GM23338 (cell line): ENCODE measurements at regions not wholly inside any gene's neighbourhood (a gene's known extent, or its start where the extent isn't known, plus 50 kb on each side); places are given as distances from the start of the nearest gene placed in this dataset.

Source experiments
- ATAC-seq: fragments of 200-7000 bp; cut with Tn5 transposase; 3 replicates; pipeline ENCODE4 v1.9.1; 2020
- DNase-seq: peaks from one replicate; pipeline ENCODE4 v3.0.0-alpha.2; 2015; ENCODE audit warnings: low spot score
- H2AFZ ChIP-seq: fragments of 200-600 bp; sonication (generic); 2 replicates; pipeline ENCODE4 v1.8.0; 2016; ENCODE audit warnings: antibody characterized with exemption, mild to moderate bottlenecking, moderate library complexity
- H3F3A ChIP-seq: fragments of 200-600 bp; sonication (generic); replicated peaks from 2 replicates; pipeline ENCODE4 v1.8.0; 2017; ENCODE audit warnings: antibody characterized with exemption, mixed run types, low read depth
- H3K27ac ChIP-seq: fragments of 200-600 bp; sonication (generic); 2 replicates; pipeline ENCODE4 v1.6.1; 2016; ENCODE audit warnings: low read depth
- H3K27me3 ChIP-seq: fragments of 200-600 bp; sonication (generic); 2 replicates; pipeline ENCODE4 v1.8.0; 2016; ENCODE audit warnings: mild to moderate bottlenecking, mixed run types, moderate library complexity; ENCODE audit not compliant: insufficient read depth
- H3K36me3 ChIP-seq: fragments of 200-600 bp; sonication (generic); 2 replicates; pipeline ENCODE4 v1.8.0; 2016; ENCODE audit warnings: mild to moderate bottlenecking; ENCODE audit not compliant: insufficient read depth
- H3K4me1 ChIP-seq: fragments of 200-600 bp; sonication (generic); 2 replicates; pipeline ENCODE4 v1.8.0; 2016; ENCODE audit warnings: mild to moderate bottlenecking, moderate library complexity; ENCODE audit not compliant: insufficient read depth
- H3K4me2 ChIP-seq: fragments of 200-600 bp; sonication (generic); 2 replicates; pipeline ENCODE4 v1.7.1; 2017; ENCODE audit warnings: mixed run types
- H3K4me3 ChIP-seq: fragments of 200-600 bp; sonication (generic); 2 replicates; pipeline ENCODE4 v1.6.1; 2016; ENCODE audit warnings: mixed run types
- H3K79me2 ChIP-seq: fragments of 200-600 bp; sonication (generic); replicated peaks from 2 replicates; pipeline ENCODE4 v1.8.0; 2017; ENCODE audit warnings: mild to moderate bottlenecking; ENCODE audit not compliant: insufficient read depth
- H3K9me2 ChIP-seq: fragments of 200-600 bp; sonication (generic); 2 replicates; pipeline ENCODE4 v1.8.0; 2017; ENCODE audit not compliant: insufficient read depth
- H4K20me1 ChIP-seq: fragments of 200-600 bp; sonication (generic); replicated peaks from 2 replicates; pipeline ENCODE4 v1.8.0; 2017; ENCODE audit warnings: mild to moderate bottlenecking; ENCODE audit not compliant: insufficient read depth
- H3K27ac Mint-ChIP-seq: 2 replicates; pipeline ENCODE4 v1.8.0; 2020; ENCODE audit warnings: inconsistent platforms, mild to moderate bottlenecking, moderate library complexity, mixed read lengths
- H3K27me3 Mint-ChIP-seq: 3 replicates; pipeline ENCODE4 v1.8.0; 2022; ENCODE audit warnings: low read depth, mild to moderate bottlenecking, moderate library complexity, mixed read lengths, inconsistent platforms; ENCODE audit not compliant: insufficient read depth, poor library complexity
- H3K36me3 Mint-ChIP-seq: 3 replicates; pipeline ENCODE4 v1.8.0; 2021; ENCODE audit warnings: low read depth, mild to moderate bottlenecking, inconsistent platforms, moderate library complexity, mixed read lengths
- H3K4me1 Mint-ChIP-seq: 3 replicates; pipeline ENCODE4 v1.8.0; 2020; ENCODE audit warnings: mild to moderate bottlenecking, inconsistent platforms, mixed read lengths
- H3K4me3 Mint-ChIP-seq: 3 replicates; pipeline ENCODE4 v1.8.0; 2021; ENCODE audit warnings: moderate library complexity, mild to moderate bottlenecking, inconsistent platforms, mixed read lengths
- H3K9me3 Mint-ChIP-seq: 3 replicates; pipeline ENCODE4 v1.8.0; 2020; ENCODE audit warnings: moderate library complexity, mild to moderate bottlenecking, inconsistent platforms, mixed read lengths
- CREB1 ChIP-seq: fragments of 250-450 bp; sonication (Bioruptor Pico); IDR thresholded peaks from 2 replicates; pipeline ENCODE4 v1.5.0; 2020; ENCODE audit warnings: low read depth, mild to moderate bottlenecking, moderate library complexity
- EZH2 ChIP-seq: fragments of 200-600 bp; sonication (generic); IDR thresholded peaks from one replicate; pipeline ENCODE4 v1.8.0; 2017; ENCODE audit warnings: antibody characterized with exemption, mild to moderate bottlenecking, low read depth; ENCODE audit not compliant: unreplicated experiment
- EZH2phosphoT487 ChIP-seq: fragments of 200-600 bp; sonication (generic); IDR thresholded peaks from one replicate; pipeline ENCODE4 v1.8.1; 2018; ENCODE audit warnings: antibody characterized with exemption; ENCODE audit not compliant: unreplicated experiment
- JUNB ChIP-seq: IDR thresholded peaks from one replicate; pipeline ENCODE4 v1.6.1; 2016; ENCODE audit warnings: antibody characterized with exemption; ENCODE audit not compliant: unreplicated experiment
- NANOG ChIP-seq: IDR thresholded peaks from 2 replicates; pipeline ENCODE4 v1.6.1; 2016; ENCODE audit warnings: antibody characterized with exemption, borderline replicate concordance
- POLR2AphosphoS5 ChIP-seq: IDR thresholded peaks from 2 replicates; pipeline ENCODE4 v1.6.1; 2016; ENCODE audit warnings: antibody characterized with exemption, low read depth
- STAT1 ChIP-seq: IDR thresholded peaks from one replicate; pipeline ENCODE4 v1.6.1; 2016; ENCODE audit warnings: antibody characterized with exemption; ENCODE audit not compliant: unreplicated experiment
- ZNF114 ChIP-seq: fragments of 250-450 bp; sonication (Bioruptor Pico); IDR thresholded peaks from 2 replicates; pipeline ENCODE4 v1.5.0; 2020; ENCODE audit warnings: mild to moderate bottlenecking, moderate library complexity
- ZNF331 ChIP-seq: fragments of 250-450 bp; sonication (Bioruptor Pico); IDR thresholded peaks from 2 replicates; pipeline ENCODE4 v1.5.0; 2020; ENCODE audit warnings: low read depth, mild to moderate bottlenecking, moderate library complexity
- ZNF462 ChIP-seq: fragments of 250-450 bp; sonication (Bioruptor Pico); IDR thresholded peaks from 2 replicates; pipeline ENCODE4 v1.5.0; 2020; ENCODE audit warnings: mild to moderate bottlenecking, moderate library complexity
- TF ChIP-seq, protein P1 (sequence below): IDR thresholded peaks from 2 replicates; pipeline ENCODE4 v1.6.1; 2016; ENCODE audit warnings: antibody characterized with exemption
- TF ChIP-seq, protein P2 (sequence below), 2 experiments: fragments of 200-600 bp in 1 of 2; sonication (generic) in 1 of 2; conservative IDR thresholded peaks; 2 replicates each; pipeline versions ENCODE4 v1.5.1 to v1.6.1; 2016 to 2017; ENCODE audit warnings: antibody characterized with exemption in 2 of 2, low read depth in 2 of 2, mild to moderate bottlenecking in 2 of 2, moderate library complexity in 1 of 2
- TF ChIP-seq, protein P3 (sequence below): IDR thresholded peaks from one replicate; pipeline ENCODE4 v1.6.1; 2018; ENCODE audit warnings: antibody characterized with exemption; ENCODE audit not compliant: unreplicated experiment

- ATAC-seq: no peak
- peaks cover 3% of the 10 kb centered on the region; the same call in 1 of the 2 replicates for H3K27me3 ChIP-seq
- DNase-seq: no peak
- no peaks in the 10 kb centered on the region for H3F3A ChIP-seq
- H3K4me1 ChIP-seq: peaks cover 15% of the 10 kb centered on the region
- no peak overlapping the region for H2AFZ ChIP-seq
- H3K27ac ChIP-seq: no peak overlapping the region
- Mint-ChIP-seq H3K27ac (no peak overlapping the region), H3K27me3 (peaks cover 6% of the 10 kb centered on the region), H3K9me3 (no peaks in the 10 kb centered on the region; the same call in 2 of the 3 replicates), H3K36me3 (no peaks in the 10 kb centered on the region), H3K4me1 (peaks cover 21% of the 10 kb centered on the region), H3K4me3 (no peak overlapping the region)
- H3K79me2 ChIP-seq: no peaks in the 10 kb centered on the region
- no peaks in the 10 kb centered on the region for H3K36me3 ChIP-seq
- no peak overlapping the region for H3K4me3 ChIP-seq
- TF ChIP-seq EZH2: no peak
- TF ChIP-seq ZNF462 (CRISPR knock-in tag): no peak
- no peak for TF ChIP-seq NANOG
- no peak for TF ChIP-seq ZNF331
- TF ChIP-seq, protein P1, sequence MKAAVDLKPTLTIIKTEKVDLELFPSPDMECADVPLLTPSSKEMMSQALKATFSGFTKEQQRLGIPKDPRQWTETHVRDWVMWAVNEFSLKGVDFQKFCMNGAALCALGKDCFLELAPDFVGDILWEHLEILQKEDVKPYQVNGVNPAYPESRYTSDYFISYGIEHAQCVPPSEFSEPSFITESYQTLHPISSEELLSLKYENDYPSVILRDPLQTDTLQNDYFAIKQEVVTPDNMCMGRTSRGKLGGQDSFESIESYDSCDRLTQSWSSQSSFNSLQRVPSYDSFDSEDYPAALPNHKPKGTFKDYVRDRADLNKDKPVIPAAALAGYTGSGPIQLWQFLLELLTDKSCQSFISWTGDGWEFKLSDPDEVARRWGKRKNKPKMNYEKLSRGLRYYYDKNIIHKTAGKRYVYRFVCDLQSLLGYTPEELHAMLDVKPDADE: no peak
- TF ChIP-seq, protein P2, sequence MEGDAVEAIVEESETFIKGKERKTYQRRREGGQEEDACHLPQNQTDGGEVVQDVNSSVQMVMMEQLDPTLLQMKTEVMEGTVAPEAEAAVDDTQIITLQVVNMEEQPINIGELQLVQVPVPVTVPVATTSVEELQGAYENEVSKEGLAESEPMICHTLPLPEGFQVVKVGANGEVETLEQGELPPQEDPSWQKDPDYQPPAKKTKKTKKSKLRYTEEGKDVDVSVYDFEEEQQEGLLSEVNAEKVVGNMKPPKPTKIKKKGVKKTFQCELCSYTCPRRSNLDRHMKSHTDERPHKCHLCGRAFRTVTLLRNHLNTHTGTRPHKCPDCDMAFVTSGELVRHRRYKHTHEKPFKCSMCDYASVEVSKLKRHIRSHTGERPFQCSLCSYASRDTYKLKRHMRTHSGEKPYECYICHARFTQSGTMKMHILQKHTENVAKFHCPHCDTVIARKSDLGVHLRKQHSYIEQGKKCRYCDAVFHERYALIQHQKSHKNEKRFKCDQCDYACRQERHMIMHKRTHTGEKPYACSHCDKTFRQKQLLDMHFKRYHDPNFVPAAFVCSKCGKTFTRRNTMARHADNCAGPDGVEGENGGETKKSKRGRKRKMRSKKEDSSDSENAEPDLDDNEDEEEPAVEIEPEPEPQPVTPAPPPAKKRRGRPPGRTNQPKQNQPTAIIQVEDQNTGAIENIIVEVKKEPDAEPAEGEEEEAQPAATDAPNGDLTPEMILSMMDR (conservative IDR thresholded peaks at IDR 0.05; ENCODE audit: low read depth in 2 of 2): no peak
- no peak for TF ChIP-seq POLR2AphosphoS5
- TF ChIP-seq EZH2phosphoT487: no peak
- TF ChIP-seq CREB1 (CRISPR knock-in tag): no peak
- TF ChIP-seq, protein P3, sequence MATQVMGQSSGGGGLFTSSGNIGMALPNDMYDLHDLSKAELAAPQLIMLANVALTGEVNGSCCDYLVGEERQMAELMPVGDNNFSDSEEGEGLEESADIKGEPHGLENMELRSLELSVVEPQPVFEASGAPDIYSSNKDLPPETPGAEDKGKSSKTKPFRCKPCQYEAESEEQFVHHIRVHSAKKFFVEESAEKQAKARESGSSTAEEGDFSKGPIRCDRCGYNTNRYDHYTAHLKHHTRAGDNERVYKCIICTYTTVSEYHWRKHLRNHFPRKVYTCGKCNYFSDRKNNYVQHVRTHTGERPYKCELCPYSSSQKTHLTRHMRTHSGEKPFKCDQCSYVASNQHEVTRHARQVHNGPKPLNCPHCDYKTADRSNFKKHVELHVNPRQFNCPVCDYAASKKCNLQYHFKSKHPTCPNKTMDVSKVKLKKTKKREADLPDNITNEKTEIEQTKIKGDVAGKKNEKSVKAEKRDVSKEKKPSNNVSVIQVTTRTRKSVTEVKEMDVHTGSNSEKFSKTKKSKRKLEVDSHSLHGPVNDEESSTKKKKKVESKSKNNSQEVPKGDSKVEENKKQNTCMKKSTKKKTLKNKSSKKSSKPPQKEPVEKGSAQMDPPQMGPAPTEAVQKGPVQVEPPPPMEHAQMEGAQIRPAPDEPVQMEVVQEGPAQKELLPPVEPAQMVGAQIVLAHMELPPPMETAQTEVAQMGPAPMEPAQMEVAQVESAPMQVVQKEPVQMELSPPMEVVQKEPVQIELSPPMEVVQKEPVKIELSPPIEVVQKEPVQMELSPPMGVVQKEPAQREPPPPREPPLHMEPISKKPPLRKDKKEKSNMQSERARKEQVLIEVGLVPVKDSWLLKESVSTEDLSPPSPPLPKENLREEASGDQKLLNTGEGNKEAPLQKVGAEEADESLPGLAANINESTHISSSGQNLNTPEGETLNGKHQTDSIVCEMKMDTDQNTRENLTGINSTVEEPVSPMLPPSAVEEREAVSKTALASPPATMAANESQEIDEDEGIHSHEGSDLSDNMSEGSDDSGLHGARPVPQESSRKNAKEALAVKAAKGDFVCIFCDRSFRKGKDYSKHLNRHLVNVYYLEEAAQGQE: no peak
- no peak for TF ChIP-seq STAT1
- no peak for TF ChIP-seq JUNB
- TF ChIP-seq ZNF114 (CRISPR knock-in tag): no peak
- H3K4me2 ChIP-seq: no peak overlapping the region
- H3K9me2 ChIP-seq: no peaks in the 10 kb centered on the region
- H4K20me1 ChIP-seq: no peaks in the 10 kb centered on the region
These were observed 97.0 kb downstream of the IER5 start for GRCh38 chr1:181185461-181185860.
